ENCODE measurements at regions not wholly inside any gene's neighbourhood (a gene's known extent, or its start where the extent isn't known, plus 50 kb on each side); places are given as distances from the start of the nearest gene placed in this dataset.

DNA sequence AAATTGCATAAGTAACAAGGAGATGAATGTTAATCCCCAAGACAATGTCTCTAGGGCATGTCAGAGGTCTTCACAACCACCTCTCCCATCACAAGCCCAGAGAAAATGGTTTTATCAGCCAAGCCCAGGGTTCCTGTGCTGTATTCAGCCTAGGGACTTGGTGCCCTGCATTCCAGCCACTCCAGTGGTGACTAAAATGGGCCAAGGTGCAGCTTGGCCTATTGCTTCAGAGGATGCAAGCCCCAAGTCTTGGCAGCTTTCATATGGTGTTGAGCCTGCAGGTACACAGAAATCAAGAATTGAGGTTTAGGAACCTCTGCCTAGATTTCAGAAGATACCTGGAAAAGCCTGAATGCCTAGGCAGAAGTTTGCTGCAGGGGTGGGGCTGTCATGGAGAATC is 1118.6 kb downstream of the PLA2G4A start:
- TF ChIP-seq EZH2phosphoT487 (IDR thresholded peaks at IDR 0.05; ENCODE audit: unreplicated experiment) = no peak
- TF ChIP-seq, protein P1, sequence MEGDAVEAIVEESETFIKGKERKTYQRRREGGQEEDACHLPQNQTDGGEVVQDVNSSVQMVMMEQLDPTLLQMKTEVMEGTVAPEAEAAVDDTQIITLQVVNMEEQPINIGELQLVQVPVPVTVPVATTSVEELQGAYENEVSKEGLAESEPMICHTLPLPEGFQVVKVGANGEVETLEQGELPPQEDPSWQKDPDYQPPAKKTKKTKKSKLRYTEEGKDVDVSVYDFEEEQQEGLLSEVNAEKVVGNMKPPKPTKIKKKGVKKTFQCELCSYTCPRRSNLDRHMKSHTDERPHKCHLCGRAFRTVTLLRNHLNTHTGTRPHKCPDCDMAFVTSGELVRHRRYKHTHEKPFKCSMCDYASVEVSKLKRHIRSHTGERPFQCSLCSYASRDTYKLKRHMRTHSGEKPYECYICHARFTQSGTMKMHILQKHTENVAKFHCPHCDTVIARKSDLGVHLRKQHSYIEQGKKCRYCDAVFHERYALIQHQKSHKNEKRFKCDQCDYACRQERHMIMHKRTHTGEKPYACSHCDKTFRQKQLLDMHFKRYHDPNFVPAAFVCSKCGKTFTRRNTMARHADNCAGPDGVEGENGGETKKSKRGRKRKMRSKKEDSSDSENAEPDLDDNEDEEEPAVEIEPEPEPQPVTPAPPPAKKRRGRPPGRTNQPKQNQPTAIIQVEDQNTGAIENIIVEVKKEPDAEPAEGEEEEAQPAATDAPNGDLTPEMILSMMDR (conservative IDR thresholded peaks at IDR 0.05; ENCODE audit: low read depth in 2 of 2) = no peak
- TF ChIP-seq, protein P2, sequence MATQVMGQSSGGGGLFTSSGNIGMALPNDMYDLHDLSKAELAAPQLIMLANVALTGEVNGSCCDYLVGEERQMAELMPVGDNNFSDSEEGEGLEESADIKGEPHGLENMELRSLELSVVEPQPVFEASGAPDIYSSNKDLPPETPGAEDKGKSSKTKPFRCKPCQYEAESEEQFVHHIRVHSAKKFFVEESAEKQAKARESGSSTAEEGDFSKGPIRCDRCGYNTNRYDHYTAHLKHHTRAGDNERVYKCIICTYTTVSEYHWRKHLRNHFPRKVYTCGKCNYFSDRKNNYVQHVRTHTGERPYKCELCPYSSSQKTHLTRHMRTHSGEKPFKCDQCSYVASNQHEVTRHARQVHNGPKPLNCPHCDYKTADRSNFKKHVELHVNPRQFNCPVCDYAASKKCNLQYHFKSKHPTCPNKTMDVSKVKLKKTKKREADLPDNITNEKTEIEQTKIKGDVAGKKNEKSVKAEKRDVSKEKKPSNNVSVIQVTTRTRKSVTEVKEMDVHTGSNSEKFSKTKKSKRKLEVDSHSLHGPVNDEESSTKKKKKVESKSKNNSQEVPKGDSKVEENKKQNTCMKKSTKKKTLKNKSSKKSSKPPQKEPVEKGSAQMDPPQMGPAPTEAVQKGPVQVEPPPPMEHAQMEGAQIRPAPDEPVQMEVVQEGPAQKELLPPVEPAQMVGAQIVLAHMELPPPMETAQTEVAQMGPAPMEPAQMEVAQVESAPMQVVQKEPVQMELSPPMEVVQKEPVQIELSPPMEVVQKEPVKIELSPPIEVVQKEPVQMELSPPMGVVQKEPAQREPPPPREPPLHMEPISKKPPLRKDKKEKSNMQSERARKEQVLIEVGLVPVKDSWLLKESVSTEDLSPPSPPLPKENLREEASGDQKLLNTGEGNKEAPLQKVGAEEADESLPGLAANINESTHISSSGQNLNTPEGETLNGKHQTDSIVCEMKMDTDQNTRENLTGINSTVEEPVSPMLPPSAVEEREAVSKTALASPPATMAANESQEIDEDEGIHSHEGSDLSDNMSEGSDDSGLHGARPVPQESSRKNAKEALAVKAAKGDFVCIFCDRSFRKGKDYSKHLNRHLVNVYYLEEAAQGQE (IDR thresholded peaks at IDR 0.05; ENCODE audit: unreplicated experiment) = no peak

Measured in GM23338 (cell line).